ENCODE measurements at regions not wholly inside any gene's neighbourhood (a gene's known extent, or its start where the extent isn't known, plus 50 kb on each side); places are given as distances from the start of the nearest gene placed in this dataset.

DNA sequence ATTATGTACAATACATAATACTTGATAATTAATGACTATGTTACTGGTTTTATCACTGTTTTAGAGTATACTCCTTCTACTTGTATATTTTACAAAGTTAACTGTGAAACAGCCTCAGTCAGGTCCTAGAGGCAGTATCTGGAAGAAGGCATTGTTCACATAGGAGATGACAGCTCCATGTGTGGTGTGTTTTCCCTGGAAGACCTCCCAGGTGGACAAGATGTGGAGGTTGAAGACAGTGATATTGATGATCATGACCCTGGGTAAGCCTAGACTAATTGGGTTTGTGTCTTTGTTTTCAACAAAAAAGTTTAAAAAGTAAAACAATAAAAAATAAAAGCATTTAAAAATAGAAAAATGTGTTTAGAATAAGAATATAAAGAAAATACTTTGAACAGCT, 96.4 kb downstream of the TRIB2 start:
- TF ChIP-seq, protein P1, sequence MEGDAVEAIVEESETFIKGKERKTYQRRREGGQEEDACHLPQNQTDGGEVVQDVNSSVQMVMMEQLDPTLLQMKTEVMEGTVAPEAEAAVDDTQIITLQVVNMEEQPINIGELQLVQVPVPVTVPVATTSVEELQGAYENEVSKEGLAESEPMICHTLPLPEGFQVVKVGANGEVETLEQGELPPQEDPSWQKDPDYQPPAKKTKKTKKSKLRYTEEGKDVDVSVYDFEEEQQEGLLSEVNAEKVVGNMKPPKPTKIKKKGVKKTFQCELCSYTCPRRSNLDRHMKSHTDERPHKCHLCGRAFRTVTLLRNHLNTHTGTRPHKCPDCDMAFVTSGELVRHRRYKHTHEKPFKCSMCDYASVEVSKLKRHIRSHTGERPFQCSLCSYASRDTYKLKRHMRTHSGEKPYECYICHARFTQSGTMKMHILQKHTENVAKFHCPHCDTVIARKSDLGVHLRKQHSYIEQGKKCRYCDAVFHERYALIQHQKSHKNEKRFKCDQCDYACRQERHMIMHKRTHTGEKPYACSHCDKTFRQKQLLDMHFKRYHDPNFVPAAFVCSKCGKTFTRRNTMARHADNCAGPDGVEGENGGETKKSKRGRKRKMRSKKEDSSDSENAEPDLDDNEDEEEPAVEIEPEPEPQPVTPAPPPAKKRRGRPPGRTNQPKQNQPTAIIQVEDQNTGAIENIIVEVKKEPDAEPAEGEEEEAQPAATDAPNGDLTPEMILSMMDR (IDR thresholded peaks at IDR 0.05), result no peak
- no peak for TF ChIP-seq ELK1 (IDR thresholded peaks at IDR 0.05; ENCODE audit: low read depth, low read length)
- no peak for TF ChIP-seq POLR2A (IDR thresholded peaks at IDR 0.05; ENCODE audit: low read length)

Data from A549 (cell line).